Thyroid gland (tissue), 4 donors: ENCODE measurements at regions not wholly inside any gene's neighbourhood (a gene's known extent, or its start where the extent isn't known, plus 50 kb on each side); places are given as distances from the start of the nearest gene placed in this dataset.

Experiments used
- DNase-seq, 2 donors: peaks; one replicate each; pipeline ENCODE4 v3.0.0-alpha.2; 2019
- H3K27ac ChIP-seq, 3 donors: fragments of 200-600 bp; sonication (generic); 1 replicate in 2 of 3; 2 replicates in 1 of 3; pipeline ENCODE4 v1.5.1; 2016 to 2019; ENCODE audit warnings: mild to moderate bottlenecking in 1 of 3, moderate library complexity in 1 of 3
- H3K27me3 ChIP-seq: fragments of 200-600 bp; sonication (generic); one replicate; pipeline ENCODE4 v1.5.1; 2019
- H3K36me3 ChIP-seq, 2 donors: fragments of 200-600 bp; sonication (generic); one replicate each; pipeline ENCODE4 v1.5.1; 2016 to 2019
- H3K4me1 ChIP-seq, 2 donors: fragments of 200-600 bp; sonication (generic); one replicate each; pipeline ENCODE4 v1.5.1; 2017 to 2019
- H3K4me3 ChIP-seq, 3 donors: fragments of 200-600 bp; sonication (generic); replicated peaks in 1 of 3; 1 replicate in 2 of 3; 2 replicates in 1 of 3; pipeline ENCODE4 v1.5.1; 2016; ENCODE audit warnings: mild to moderate bottlenecking in 1 of 3
- H3K9me3 ChIP-seq: fragments of 200-600 bp; sonication (generic); one replicate; pipeline ENCODE4 v1.5.1; 2017
- CTCF ChIP-seq, 6 experiments: fragments of 200-600 bp in 3 of 6; fragments of 450-650 bp in 3 of 6; sonication (generic) in 3 of 6; IDR thresholded peaks; one replicate each; pipeline ENCODE4 v1.5.1; 2016 to 2019; ENCODE audit warnings: antibody characterized with exemption in 6 of 6, mild to moderate bottlenecking in 2 of 6, inconsistent platforms in 1 of 6, moderate library complexity in 1 of 6
- POLR2A ChIP-seq, 2 donors: fragments of 450-650 bp; IDR thresholded peaks; one replicate each; pipeline ENCODE4 v1.6.1; 2017; ENCODE audit warnings: antibody characterized with exemption in 2 of 2, mild to moderate bottlenecking in 2 of 2, moderate library complexity in 1 of 2
- WGBS, 2 donors: methylation state at CpG; one replicate each; pipeline ENCODE4 v1.1.5; 2017; 5-methylcytosine and 5-hydroxymethylcytosine counted together
- intact Hi-C: fragments of 100-400 bp; cut with DNase I; formaldehyde crosslinking; loops from one replicate; pipeline ENCODE4 v1.15.1; 2023

- intact Hi-C loops = no loop called here
- 86 to 89% methylated on average over 6 of the region's 6 CpGs for WGBS, 2 donors
Measured at GRCh38 chr5:107195890-107196395, 474.8 kb downstream of the EFNA5 start.

GRCh38 chr5:107184871-107185270 lies 485.9 kb downstream of the EFNA5 start:
- H3K36me3 ChIP-seq = no peaks in the 10 kb centered on the region

More at GRCh38 chr5:107195890-107196395, 474.8 kb downstream of the EFNA5 start:
- H3K36me3 ChIP-seq = no peaks in the 10 kb centered on the region
- DNase-seq = no peak
- no peaks in the 10 kb centered on the region for H3K27me3 ChIP-seq
- TF ChIP-seq POLR2A (IDR thresholded peaks at IDR 0.05) (no peak), CTCF (IDR thresholded peaks at IDR 0.05) (no peak)
- H3K9me3 ChIP-seq = no peaks in the 10 kb centered on the region
- no peaks in the 10 kb centered on the region for H3K4me1 ChIP-seq
- H3K4me3 ChIP-seq = no peak overlapping the region
- H3K27ac ChIP-seq = no peak overlapping the region

GRCh38 chr5:107184066-107184465 lies 486.7 kb downstream of the EFNA5 start:
- no peaks in the 10 kb centered on the region for H3K27me3 ChIP-seq
- H3K4me1 ChIP-seq = no peaks in the 10 kb centered on the region
- intact Hi-C loops = no loop called here
- TF ChIP-seq CTCF (IDR thresholded peaks at IDR 0.05) (no peak), POLR2A (IDR thresholded peaks at IDR 0.05) (no peak)
- H3K36me3 ChIP-seq = no peaks in the 10 kb centered on the region
- H3K9me3 ChIP-seq = no peaks in the 10 kb centered on the region
- no peak overlapping the region for H3K4me3 ChIP-seq
- H3K27ac ChIP-seq = no peak overlapping the region
- 87 to 88% methylated on average over 2 of the region's 2 CpGs for WGBS, 2 donors
- no peak for DNase-seq

More at GRCh38 chr5:107184871-107185270, 485.9 kb downstream of the EFNA5 start:
- Histone ChIP-seq H3K4me1 (no peaks in the 10 kb centered on the region), H3K27me3 (no peaks in the 10 kb centered on the region), H3K9me3 (no peaks in the 10 kb centered on the region), H3K27ac (no peak overlapping the region), H3K4me3 (no peak overlapping the region)
- WGBS, 2 donors = 74 to 75% methylated on average over 1 of the region's 1 CpG
- intact Hi-C loops = no loop called here
- no peak for TF ChIP-seq CTCF (IDR thresholded peaks at IDR 0.05)
- TF ChIP-seq POLR2A (IDR thresholded peaks at IDR 0.05) = no peak
- DNase-seq = no peak

GRCh38 chr5:107170620-107171019 lies 500.1 kb downstream of the EFNA5 start:
- no peaks in the 10 kb centered on the region for H3K27me3 ChIP-seq
- H3K9me3 ChIP-seq = no peaks in the 10 kb centered on the region
- no peak for TF ChIP-seq POLR2A (IDR thresholded peaks at IDR 0.05)
- TF ChIP-seq CTCF (IDR thresholded peaks at IDR 0.05) = no peak
- intact Hi-C loops = no loop called here
- no peak overlapping the region for H3K27ac ChIP-seq
- no peaks in the 10 kb centered on the region for H3K36me3 ChIP-seq
- WGBS, 2 donors = 89% methylated on average over 3 of the region's 3 CpGs
- no peaks in the 10 kb centered on the region for H3K4me1 ChIP-seq
- no peak for DNase-seq
- H3K4me3 ChIP-seq = no peak overlapping the region

GRCh38 chr5:107169867-107170266 lies 500.9 kb downstream of the EFNA5 start:
- intact Hi-C loops = no loop called here
- TF ChIP-seq POLR2A (IDR thresholded peaks at IDR 0.05) (no peak), CTCF (IDR thresholded peaks at IDR 0.05) (no peak)

More at GRCh38 chr5:107169867-107170266, 500.9 kb downstream of the EFNA5 start:
- no peaks in the 10 kb centered on the region for H3K4me1 ChIP-seq
- DNase-seq = no peak
- no peak overlapping the region for H3K4me3 ChIP-seq
- H3K9me3 ChIP-seq = no peaks in the 10 kb centered on the region
- WGBS, 2 donors = 77 to 78% methylated on average over 3 of the region's 3 CpGs
- no peak overlapping the region for H3K27ac ChIP-seq
- H3K36me3 ChIP-seq = no peaks in the 10 kb centered on the region
- no peaks in the 10 kb centered on the region for H3K27me3 ChIP-seq
